ENCODE measurements at regions not wholly inside any gene's neighbourhood (a gene's known extent, or its start where the extent isn't known, plus 50 kb on each side); places are given as distances from the start of the nearest gene placed in this dataset.

DNA sequence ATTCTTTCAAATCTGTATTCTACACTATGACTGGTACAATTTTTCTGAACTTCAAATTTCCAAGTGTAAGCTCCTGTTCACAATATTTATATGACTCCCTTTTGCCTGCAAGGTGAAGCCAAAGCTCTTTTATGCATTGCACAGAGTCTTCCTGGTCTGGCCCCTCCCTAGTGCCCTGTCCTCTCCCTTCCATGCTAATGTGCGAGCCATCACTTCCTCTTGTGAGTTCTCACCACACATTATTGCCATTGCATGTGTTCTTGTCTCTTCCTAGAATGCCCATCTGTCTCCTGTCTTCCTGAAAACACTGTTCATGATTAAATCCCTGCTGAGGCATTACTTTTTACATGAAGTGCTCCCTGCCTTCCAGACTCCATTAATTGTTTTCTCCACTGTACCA, 169.9 kb downstream of the MC4R start:
- no peaks in the 10 kb centered on the region for H3K36me3 Mint-ChIP-seq (ENCODE audit: unreplicated experiment)
- TF ChIP-seq, protein P1, sequence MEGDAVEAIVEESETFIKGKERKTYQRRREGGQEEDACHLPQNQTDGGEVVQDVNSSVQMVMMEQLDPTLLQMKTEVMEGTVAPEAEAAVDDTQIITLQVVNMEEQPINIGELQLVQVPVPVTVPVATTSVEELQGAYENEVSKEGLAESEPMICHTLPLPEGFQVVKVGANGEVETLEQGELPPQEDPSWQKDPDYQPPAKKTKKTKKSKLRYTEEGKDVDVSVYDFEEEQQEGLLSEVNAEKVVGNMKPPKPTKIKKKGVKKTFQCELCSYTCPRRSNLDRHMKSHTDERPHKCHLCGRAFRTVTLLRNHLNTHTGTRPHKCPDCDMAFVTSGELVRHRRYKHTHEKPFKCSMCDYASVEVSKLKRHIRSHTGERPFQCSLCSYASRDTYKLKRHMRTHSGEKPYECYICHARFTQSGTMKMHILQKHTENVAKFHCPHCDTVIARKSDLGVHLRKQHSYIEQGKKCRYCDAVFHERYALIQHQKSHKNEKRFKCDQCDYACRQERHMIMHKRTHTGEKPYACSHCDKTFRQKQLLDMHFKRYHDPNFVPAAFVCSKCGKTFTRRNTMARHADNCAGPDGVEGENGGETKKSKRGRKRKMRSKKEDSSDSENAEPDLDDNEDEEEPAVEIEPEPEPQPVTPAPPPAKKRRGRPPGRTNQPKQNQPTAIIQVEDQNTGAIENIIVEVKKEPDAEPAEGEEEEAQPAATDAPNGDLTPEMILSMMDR (IDR thresholded peaks at IDR 0.05): no peak

DNA sequence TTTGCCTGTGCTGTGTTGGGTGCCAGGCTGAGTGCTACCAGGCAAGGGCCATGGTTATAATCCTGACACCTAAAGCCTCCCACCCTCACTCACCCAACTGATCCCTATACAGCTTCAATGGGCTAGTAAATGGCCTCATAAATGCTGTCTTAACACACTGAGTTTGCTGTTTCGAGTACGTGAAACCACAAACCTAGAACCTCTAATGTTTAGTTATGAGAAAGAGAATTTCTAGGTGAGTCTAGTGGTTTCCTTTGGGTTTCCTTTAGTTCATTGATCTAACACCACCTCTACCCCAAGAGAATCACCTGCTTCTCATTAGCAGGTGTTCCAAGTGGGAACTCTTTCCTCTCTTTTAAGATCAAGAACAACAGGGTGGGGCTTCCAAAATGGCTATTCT, 172.0 kb downstream of the MC4R start:
- H3K9me3 Mint-ChIP-seq (ENCODE audit: unreplicated experiment): no peaks in the 10 kb centered on the region
- no peak overlapping the region for H3K4me3 Mint-ChIP-seq (ENCODE audit: unreplicated experiment)
- no peak for DNase-seq (ENCODE audit: extremely low spot score, unreplicated experiment)
- peaks cover 53% of the 10 kb centered on the region for H3K27me3 Mint-ChIP-seq (ENCODE audit: unreplicated experiment)
- no peaks in the 10 kb centered on the region for H3K36me3 Mint-ChIP-seq (ENCODE audit: unreplicated experiment)
- TF ChIP-seq, protein P1 (IDR thresholded peaks at IDR 0.05): no peak
- H3K4me1 Mint-ChIP-seq (ENCODE audit: unreplicated experiment): no peaks in the 10 kb centered on the region
- H3K27ac Mint-ChIP-seq (ENCODE audit: unreplicated experiment): no peak overlapping the region

More for the DNA sequence above, 169.9 kb downstream of the MC4R start:
- Mint-ChIP-seq H3K27me3 (ENCODE audit: unreplicated experiment) (peaks cover 49% of the 10 kb centered on the region), H3K4me1 (ENCODE audit: unreplicated experiment) (no peaks in the 10 kb centered on the region), H3K27ac (ENCODE audit: unreplicated experiment) (no peak overlapping the region), H3K9me3 (ENCODE audit: unreplicated experiment) (no peaks in the 10 kb centered on the region), H3K4me3 (ENCODE audit: unreplicated experiment) (no peak overlapping the region)
- no peak for DNase-seq (ENCODE audit: extremely low spot score, unreplicated experiment)

DNA sequence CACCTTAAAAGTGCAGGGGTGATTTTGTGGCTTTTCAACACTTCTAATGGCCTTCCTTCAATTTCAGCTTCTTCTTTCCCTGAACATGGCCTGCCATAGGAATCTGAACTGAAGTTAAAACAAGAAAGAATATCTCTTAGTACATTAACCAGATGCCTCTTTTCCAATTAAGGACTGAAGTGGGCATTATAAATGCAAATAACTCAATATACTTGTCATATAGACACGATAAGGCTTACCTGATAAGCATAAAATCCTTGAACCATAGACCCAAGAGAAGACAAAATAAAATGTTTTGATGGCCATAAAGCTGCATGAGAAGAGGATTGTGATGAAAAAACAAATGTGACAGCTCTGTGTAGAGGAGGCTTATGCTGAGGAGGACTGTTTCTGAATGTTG, 173.1 kb downstream of the MC4R start:
- no peak for DNase-seq (ENCODE audit: extremely low spot score, unreplicated experiment)
- H3K4me3 Mint-ChIP-seq (ENCODE audit: unreplicated experiment): no peak overlapping the region
- H3K4me1 Mint-ChIP-seq (ENCODE audit: unreplicated experiment): no peaks in the 10 kb centered on the region
- H3K27me3 Mint-ChIP-seq (ENCODE audit: unreplicated experiment): peaks cover 43% of the 10 kb centered on the region
- H3K27ac Mint-ChIP-seq (ENCODE audit: unreplicated experiment): no peak overlapping the region
- H3K9me3 Mint-ChIP-seq (ENCODE audit: unreplicated experiment): no peaks in the 10 kb centered on the region
- TF ChIP-seq, protein P1 (IDR thresholded peaks at IDR 0.05): no peak
- no peaks in the 10 kb centered on the region for H3K36me3 Mint-ChIP-seq (ENCODE audit: unreplicated experiment)

DNA sequence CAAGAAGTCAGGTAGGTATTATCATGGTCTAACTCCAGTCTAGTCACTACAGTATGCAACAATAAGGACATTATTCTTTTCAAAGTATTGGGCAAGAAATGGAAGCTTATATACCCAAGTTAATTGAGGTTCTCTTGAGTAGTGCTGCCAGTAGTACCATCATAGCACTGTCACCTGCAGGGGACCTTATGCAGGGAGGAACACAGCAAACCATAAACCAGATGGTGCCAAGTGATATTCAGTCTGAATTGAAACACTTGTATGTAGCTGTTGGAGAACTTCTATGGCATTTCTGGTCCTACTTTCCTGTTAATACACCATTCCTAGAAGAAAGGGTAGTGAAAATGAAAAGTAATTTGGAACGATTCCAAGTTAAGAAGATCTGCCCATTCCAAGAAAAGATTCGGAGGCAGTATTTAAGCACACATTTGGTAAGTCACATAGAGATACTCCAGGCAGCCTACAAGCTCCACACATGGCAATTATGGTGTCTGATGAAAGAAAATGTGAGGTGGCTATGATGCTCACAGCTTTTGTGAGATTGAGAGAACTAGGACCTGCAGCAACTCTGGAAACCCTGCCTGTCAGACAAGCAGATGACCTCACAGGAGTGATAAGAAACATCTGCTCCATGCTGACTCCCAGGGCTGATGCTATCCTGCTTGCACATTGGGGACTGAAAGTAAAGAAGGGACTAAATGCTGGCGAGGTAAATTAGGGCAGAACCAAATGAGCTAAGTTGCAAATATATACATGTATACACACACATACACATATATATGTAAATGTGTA, 174.7 kb downstream of the MC4R start:
- H3K4me3 Mint-ChIP-seq (ENCODE audit: unreplicated experiment): no peak overlapping the region
- TF ChIP-seq, protein P1 (IDR thresholded peaks at IDR 0.05): no peak
- no peaks in the 10 kb centered on the region for H3K4me1 Mint-ChIP-seq (ENCODE audit: unreplicated experiment)
- no peaks in the 10 kb centered on the region for H3K36me3 Mint-ChIP-seq (ENCODE audit: unreplicated experiment)
- H3K27ac Mint-ChIP-seq (ENCODE audit: unreplicated experiment): no peak overlapping the region
- peaks cover 41% of the 10 kb centered on the region for H3K27me3 Mint-ChIP-seq (ENCODE audit: unreplicated experiment)
- no peak for DNase-seq (ENCODE audit: extremely low spot score, unreplicated experiment)
- no peaks in the 10 kb centered on the region for H3K9me3 Mint-ChIP-seq (ENCODE audit: unreplicated experiment)

GRCh38 chr18:60196836-60197606, 175.6 kb downstream of the MC4R start:
- H3K4me1 Mint-ChIP-seq (ENCODE audit: unreplicated experiment): no peaks in the 10 kb centered on the region
- H3K4me3 Mint-ChIP-seq (ENCODE audit: unreplicated experiment): no peak overlapping the region
- no peak overlapping the region for H3K27ac Mint-ChIP-seq (ENCODE audit: unreplicated experiment)
- DNase-seq (ENCODE audit: extremely low spot score, unreplicated experiment): no peak
- no peaks in the 10 kb centered on the region for H3K9me3 Mint-ChIP-seq (ENCODE audit: unreplicated experiment)
- TF ChIP-seq, protein P1 (IDR thresholded peaks at IDR 0.05): no peak
- H3K27me3 Mint-ChIP-seq (ENCODE audit: unreplicated experiment): peaks cover 36% of the 10 kb centered on the region
- no peaks in the 10 kb centered on the region for H3K36me3 Mint-ChIP-seq (ENCODE audit: unreplicated experiment)
